ENCODE measurements at regions not wholly inside any gene's neighbourhood (a gene's known extent, or its start where the extent isn't known, plus 50 kb on each side); places are given as distances from the start of the nearest gene placed in this dataset.

DNA sequence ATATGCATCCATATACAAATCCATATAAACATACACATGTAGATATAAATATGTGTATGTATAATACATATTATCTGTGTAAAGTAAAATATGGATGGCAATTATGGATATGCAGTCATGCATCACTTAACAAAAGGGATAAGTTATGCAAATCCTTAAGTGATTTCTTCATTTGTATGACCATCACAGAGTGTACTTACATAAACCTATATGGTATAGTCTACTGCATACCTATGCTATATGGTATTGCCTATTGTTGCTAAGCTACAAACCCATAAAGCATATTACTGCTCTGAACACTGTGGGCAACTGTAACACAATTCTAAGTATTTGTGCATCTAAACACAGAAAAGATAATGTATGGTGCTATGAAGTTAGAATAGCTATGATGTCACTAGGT is 227.2 kb downstream of the SLC6A15 start:
- TF ChIP-seq, protein P1, sequence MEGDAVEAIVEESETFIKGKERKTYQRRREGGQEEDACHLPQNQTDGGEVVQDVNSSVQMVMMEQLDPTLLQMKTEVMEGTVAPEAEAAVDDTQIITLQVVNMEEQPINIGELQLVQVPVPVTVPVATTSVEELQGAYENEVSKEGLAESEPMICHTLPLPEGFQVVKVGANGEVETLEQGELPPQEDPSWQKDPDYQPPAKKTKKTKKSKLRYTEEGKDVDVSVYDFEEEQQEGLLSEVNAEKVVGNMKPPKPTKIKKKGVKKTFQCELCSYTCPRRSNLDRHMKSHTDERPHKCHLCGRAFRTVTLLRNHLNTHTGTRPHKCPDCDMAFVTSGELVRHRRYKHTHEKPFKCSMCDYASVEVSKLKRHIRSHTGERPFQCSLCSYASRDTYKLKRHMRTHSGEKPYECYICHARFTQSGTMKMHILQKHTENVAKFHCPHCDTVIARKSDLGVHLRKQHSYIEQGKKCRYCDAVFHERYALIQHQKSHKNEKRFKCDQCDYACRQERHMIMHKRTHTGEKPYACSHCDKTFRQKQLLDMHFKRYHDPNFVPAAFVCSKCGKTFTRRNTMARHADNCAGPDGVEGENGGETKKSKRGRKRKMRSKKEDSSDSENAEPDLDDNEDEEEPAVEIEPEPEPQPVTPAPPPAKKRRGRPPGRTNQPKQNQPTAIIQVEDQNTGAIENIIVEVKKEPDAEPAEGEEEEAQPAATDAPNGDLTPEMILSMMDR (IDR thresholded peaks at IDR 0.05) = no peak
- TF ChIP-seq POLR2A (IDR thresholded peaks at IDR 0.05) = no peak
